IMR-90 (cell line): ENCODE measurements at regions not wholly inside any gene's neighbourhood (a gene's known extent, or its start where the extent isn't known, plus 50 kb on each side); places are given as distances from the start of the nearest gene placed in this dataset.

ENCODE experiments used
- ATAC-seq: fragments of 200-7000 bp; cut with Tn5 transposase; 2 replicates; pipeline ENCODE4 v1.9.1; 2020; ENCODE audit warnings: low read depth, mild to moderate bottlenecking, moderate library complexity
- BruUV-seq: library from RNA; stranded (reverse); fragments of 400-500 nt; replicated peaks from 2 replicates; lab custom pipeline; 2021; lab: Mats Ljungman, UMichigan
- CTCF ChIA-PET: fragments of 300-600 bp; formaldehyde crosslinking; extraction: SDS; loops from one replicate; lab custom pipeline; 2021; ENCODE audit warnings: antibody characterized with exemption; lab: Yijun Ruan, JAX
- POLR2A ChIA-PET: fragments of 300-600 bp; sonication (Branson Sonifier 250); formaldehyde crosslinking; loops from one replicate; lab custom pipeline; 2022; ENCODE audit warnings: antibody characterized with exemption; ENCODE audit not compliant: unreplicated experiment; lab: Charles Lee
- DNase-seq: peaks from one replicate; pipeline ENCODE4 v3.0.0; 2013
- H2AFZ ChIP-seq: replicated peaks from 2 replicates; pipeline ENCODE3; 2013; ENCODE audit warnings: low read length, mild to moderate bottlenecking; ENCODE audit not compliant: poor library complexity
- H2AK5ac ChIP-seq: 2 replicates; pipeline ENCODE4 v1.6.1; 2013; ENCODE audit warnings: low read depth, low read length, inconsistent platforms
- H2AK9ac ChIP-seq: replicated peaks from 2 replicates; pipeline ENCODE3; 2013; ENCODE audit warnings: mild to moderate bottlenecking, low read depth, low read length, moderate library complexity; ENCODE audit not compliant: poor library complexity
- H2BK120ac ChIP-seq: 2 replicates; pipeline ENCODE4 v1.6.1; 2013; ENCODE audit warnings: low read depth, low read length, inconsistent platforms
- H2BK15ac ChIP-seq: 3 replicates; pipeline ENCODE4 v1.6.1; 2013; ENCODE audit warnings: low read depth, low read length, inconsistent platforms
- H2BK20ac ChIP-seq: 2 replicates; pipeline ENCODE4 v1.6.1; 2013; ENCODE audit warnings: low read depth, mild to moderate bottlenecking, inconsistent platforms, low read length, moderate library complexity
- H2BK5ac ChIP-seq: 2 replicates; pipeline ENCODE4 v1.6.1; 2013; ENCODE audit warnings: mild to moderate bottlenecking, low read depth, low read length, inconsistent platforms; ENCODE audit not compliant: poor library complexity, severe bottlenecking
- H3K14ac ChIP-seq: replicated peaks from 2 replicates; pipeline ENCODE4 v1.6.1; 2013; ENCODE audit warnings: low read depth, low read length, inconsistent platforms
- H3K18ac ChIP-seq: 2 replicates; pipeline ENCODE4 v1.6.1; 2013; ENCODE audit warnings: low read depth, low read length, control low read depth
- H3K23ac ChIP-seq: 2 replicates; pipeline ENCODE4 v1.6.1; 2013; ENCODE audit warnings: low read depth, low read length, inconsistent platforms
- H3K27ac ChIP-seq: 2 replicates; pipeline ENCODE4 v1.5.1; 2013; ENCODE audit warnings: mild to moderate bottlenecking, control low read depth, low read length; ENCODE audit not compliant: insufficient read depth
- H3K27me3 ChIP-seq: 2 replicates; pipeline ENCODE4 v1.6.1; 2013; ENCODE audit warnings: low read length; ENCODE audit not compliant: control insufficient read depth, insufficient read depth
- H3K36me3 ChIP-seq: 2 replicates; pipeline ENCODE4 v1.6.1; 2013; ENCODE audit warnings: low read length, mixed read lengths; ENCODE audit not compliant: control insufficient read depth, insufficient read depth
- H3K4ac ChIP-seq: 2 replicates; pipeline ENCODE4 v1.6.1; 2013; ENCODE audit warnings: low read depth, low read length, inconsistent platforms
- H3K4me1 ChIP-seq: 2 replicates; pipeline ENCODE4 v1.6.1; 2013; ENCODE audit warnings: low read length, mixed read lengths; ENCODE audit not compliant: control insufficient read depth, insufficient read depth
- H3K4me2 ChIP-seq: 2 replicates; pipeline ENCODE4 v1.6.1; 2013; ENCODE audit warnings: low read depth, mild to moderate bottlenecking, control low read depth, low read length, moderate library complexity
- H3K4me3 ChIP-seq: 2 replicates; pipeline ENCODE4 v1.5.1; 2013; ENCODE audit warnings: low read depth, mild to moderate bottlenecking, control low read depth, low read length, moderate library complexity; ENCODE audit not compliant: insufficient read depth
- H3K56ac ChIP-seq: 2 replicates; pipeline ENCODE4 v1.6.1; 2013; ENCODE audit warnings: low read length, inconsistent platforms; ENCODE audit not compliant: insufficient read depth; ENCODE audit errors: extremely low read depth
- H3K79me1 ChIP-seq, 2 experiments: 2 replicates each; pipeline ENCODE4 v1.6.1; 2013; ENCODE audit warnings: low read length in 2 of 2, inconsistent platforms in 1 of 2, low read depth in 1 of 2
- H3K9ac ChIP-seq: 2 replicates; pipeline ENCODE4 v1.6.1; 2013; ENCODE audit warnings: low read depth, low read length, control low read depth
- H3K9me1 ChIP-seq: 2 replicates; pipeline ENCODE4 v1.6.1; 2013; ENCODE audit warnings: low read length, inconsistent platforms; ENCODE audit not compliant: insufficient read depth
- H3K9me3 ChIP-seq: 2 replicates; pipeline ENCODE4 v1.6.1; 2013; ENCODE audit warnings: low read length; ENCODE audit not compliant: control insufficient read depth, insufficient read depth
- H4K20me1 ChIP-seq: 2 replicates; pipeline ENCODE4 v1.6.1; 2013; ENCODE audit warnings: low read length, inconsistent platforms; ENCODE audit not compliant: insufficient read depth
- H4K5ac ChIP-seq: 2 replicates; pipeline ENCODE4 v1.6.1; 2013; ENCODE audit warnings: mild to moderate bottlenecking, low read depth, low read length, control low read depth
- H4K8ac ChIP-seq, 2 experiments: 2 replicates each; pipeline ENCODE4 v1.6.1; 2013; ENCODE audit warnings: low read depth in 2 of 2, low read length in 2 of 2, control low read depth in 1 of 2, inconsistent platforms in 1 of 2
- H4K91ac ChIP-seq: 2 replicates; pipeline ENCODE4 v1.6.1; 2013; ENCODE audit warnings: low read depth, low read length, inconsistent platforms; ENCODE audit not compliant: insufficient read depth
- CTCF ChIP-seq: conservative IDR thresholded peaks from 2 replicates; pipeline ENCODE4 v1.5.1; 2012; ENCODE audit warnings: mild to moderate bottlenecking, low read depth, low read length, improper control_type of control experiment
- ELK1 ChIP-seq: fragments of 150-350 bp; IDR thresholded peaks from 2 replicates; pipeline ENCODE4 v1.6.1; 2016; ENCODE audit warnings: low read depth, mild to moderate bottlenecking, low read length, moderate library complexity, borderline replicate concordance
- FOS ChIP-seq: fragments of 150-350 bp; IDR thresholded peaks from 2 replicates; pipeline ENCODE4 v1.6.1; 2016; ENCODE audit warnings: low read depth, low read length
- MAFK ChIP-seq: IDR thresholded peaks from 2 replicates; pipeline ENCODE4 v1.6.1; 2012; ENCODE audit warnings: low read depth, low read length, improper control_type of control experiment
- MAZ ChIP-seq: IDR thresholded peaks from 2 replicates; pipeline ENCODE4 v1.6.1; 2012; ENCODE audit warnings: low read depth, mild to moderate bottlenecking, low read length, improper control_type of control experiment, moderate library complexity, borderline replicate concordance
- NFE2L2 ChIP-seq: fragments of 150-350 bp; IDR thresholded peaks from 2 replicates; pipeline ENCODE4 v1.6.1; 2016; ENCODE audit warnings: low read depth, mild to moderate bottlenecking, low read length
- POLR2A ChIP-seq: IDR thresholded peaks from 2 replicates; pipeline ENCODE4 v1.6.1; 2012; ENCODE audit warnings: mild to moderate bottlenecking, low read depth, low read length
- RCOR1 ChIP-seq: IDR thresholded peaks from 2 replicates; pipeline ENCODE4 v1.6.1; 2012; ENCODE audit warnings: mild to moderate bottlenecking, low read length, improper control_type of control experiment; ENCODE audit not compliant: insufficient replicate concordance
- WGBS, 2 experiments: methylation state at CpG; one replicate each; pipeline versions ENCODE4 v1.1.5 to v1.1.7; 2013; ENCODE audit warnings: missing lambda C conversion rate in 2 of 2; ENCODE audit not compliant: insufficient read length in 1 of 2; ENCODE audit errors: extremely low coverage in 2 of 2; 5-methylcytosine and 5-hydroxymethylcytosine counted together
- dilution Hi-C: fragments of 300-500 bp; cut with HindIII; formaldehyde crosslinking; loops from one replicate; pipeline ENCODE4 v1.14.3; 2018; ENCODE audit warnings: low sequenced_read_pairs; ENCODE audit not compliant: unreplicated experiment
- in situ Hi-C: fragments of 300-500 bp; cut with MboI; formaldehyde crosslinking; loops from 3 replicates; pipeline ENCODE4 v1.14.3; 2019; ENCODE audit warnings: low sequenced_read_pairs, inconsistent platforms, mixed read lengths
- intact Hi-C: fragments of 100-400 bp; cut with micrococcal nuclease; formaldehyde crosslinking; loops from 2 replicates; pipeline ENCODE4 v1.10.0; 2022

GRCh38 chr13:39920613-39921012 lies 265.2 kb downstream of the COG6 start:
- Histone ChIP-seq H2BK15ac (no peak overlapping the region), H2BK20ac (no peak overlapping the region), H3K56ac (no peak overlapping the region), H3K14ac (no peak overlapping the region), H3K36me3 (no peaks in the 10 kb centered on the region), H4K5ac (no peak overlapping the region), H2AK5ac (no peak overlapping the region), H3K79me1 (no peaks in the 10 kb centered on the region), H3K27me3 (no peaks in the 10 kb centered on the region), H3K18ac (no peak overlapping the region), H3K9me3 (no peaks in the 10 kb centered on the region), H3K27ac (no peak overlapping the region), H3K4me2 (no peak overlapping the region), H3K9ac (no peak overlapping the region), H2BK120ac (no peak overlapping the region), H3K4me1 (no peaks in the 10 kb centered on the region), H3K4ac (no peak overlapping the region), H3K9me1 (no peaks in the 10 kb centered on the region), H2BK5ac (no peak overlapping the region), H3K23ac (no peak overlapping the region), H2AFZ (no peak overlapping the region), H4K8ac (no peak overlapping the region), H3K4me3 (no peak overlapping the region), H4K91ac (no peak overlapping the region), H2AK9ac (no peak overlapping the region), H4K20me1 (no peaks in the 10 kb centered on the region)
- ATAC-seq (no peak), DNase-seq (no peak)
- CTCF ChIA-PET: no interaction called here
- intact Hi-C loops: no loop called here
- dilution Hi-C loops: no loop called here
- in situ Hi-C loops: no loop called here
- no CpG with 5 or more reads among the region's 2 CpGs for whole genome bisulfite sequencing, 2 experiments
- no TSS peak for BruUV-seq
- no peak for TF ChIP-seq RCOR1
- no peak for TF ChIP-seq ELK1
- no peak for TF ChIP-seq MAZ
- TF ChIP-seq POLR2A: no peak
- TF ChIP-seq CTCF: no peak
- TF ChIP-seq NFE2L2: no peak
- no peak for TF ChIP-seq MAFK
- TF ChIP-seq FOS: no peak
- POLR2A ChIA-PET: no interaction called here
